ENCODE measurements at regions not wholly inside any gene's neighbourhood (a gene's known extent, or its start where the extent isn't known, plus 50 kb on each side); places are given as distances from the start of the nearest gene placed in this dataset.
"Not testable (repeated sequence)": the region's sequence is repeated elsewhere in the genome, so short reads cannot be mapped to it uniquely, and the experiment has no call there.

GRCh38 chr6:155543166-155543847 is 87.7 kb upstream of the NOX3 start:
- no peak overlapping the region for H3K4me3 ChIP-seq (ENCODE audit: low read length)
- peak; percentile 50 for DNase-seq (ENCODE audit: low read depth, low spot score)

DNA sequence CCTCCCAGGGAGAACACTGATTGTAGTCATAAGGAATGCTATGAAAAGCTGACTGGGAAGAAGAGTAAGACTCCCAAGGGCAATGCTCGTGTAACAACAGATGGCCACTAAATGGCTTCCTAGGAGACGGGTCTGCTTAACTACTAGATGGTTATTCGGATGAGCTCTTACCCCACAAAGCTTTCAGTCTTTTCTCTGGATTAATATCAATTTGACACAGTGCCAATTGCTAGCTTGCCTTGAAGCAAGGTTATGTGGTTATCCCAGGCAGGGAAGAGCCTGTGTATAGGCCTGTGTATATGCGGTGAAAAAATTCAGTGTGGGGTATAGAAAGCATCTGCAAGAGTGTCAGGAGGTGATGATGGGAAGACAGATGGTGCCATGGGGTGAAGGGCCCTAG is 86.4 kb upstream of the NOX3 start:
- no peak overlapping the region for H3K4me3 ChIP-seq (ENCODE audit: low read length)
- DNase-seq (ENCODE audit: low read depth, low spot score), result no peak

DNA sequence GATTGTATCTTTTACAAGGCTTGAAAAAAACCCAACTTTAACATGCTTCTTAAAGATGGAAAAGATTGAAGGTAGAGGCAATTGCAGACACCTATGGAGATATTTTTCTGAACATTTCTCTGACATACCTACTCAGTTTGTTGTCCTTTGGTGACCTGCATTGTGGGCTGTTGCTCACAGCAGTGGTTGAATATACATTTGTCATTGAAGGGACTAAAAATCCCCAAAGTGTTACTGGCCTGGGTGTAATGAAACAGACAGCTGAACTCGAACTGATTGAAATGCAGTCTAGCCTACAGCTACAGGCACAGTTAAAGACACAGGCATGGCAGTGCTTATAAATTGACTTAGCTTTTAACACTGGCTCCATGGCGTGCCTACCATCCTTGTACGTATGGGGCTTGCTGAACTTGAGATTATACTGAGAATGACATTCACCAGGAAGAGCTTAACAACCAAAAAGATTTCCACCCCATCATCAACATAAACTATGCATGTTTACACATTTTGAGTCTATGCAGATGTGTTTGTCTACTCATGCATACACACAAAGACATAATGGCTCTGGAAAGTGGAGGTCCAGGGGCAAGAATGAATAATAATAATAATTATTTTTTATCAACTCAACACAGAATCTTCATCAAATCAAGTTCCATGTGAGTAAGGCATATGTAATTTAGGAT is 83.2 kb upstream of the NOX3 start:
- no peak for DNase-seq (ENCODE audit: low read depth, low spot score)
- no peak overlapping the region for H3K4me3 ChIP-seq (ENCODE audit: low read length)

GRCh38 chr6:155534678-155535077 is 79.0 kb upstream of the NOX3 start:
- H3K4me3 ChIP-seq (ENCODE audit: low read length), result no peak overlapping the region
- DNase-seq (ENCODE audit: low read depth, low spot score), result no peak

- peak; percentile 10 for DNase-seq (ENCODE audit: low read depth, low spot score)
- no peak overlapping the region for H3K4me3 ChIP-seq (ENCODE audit: low read length)
Measured at GRCh38 chr6:155530219-155530834, 74.7 kb upstream of the NOX3 start.

DNA sequence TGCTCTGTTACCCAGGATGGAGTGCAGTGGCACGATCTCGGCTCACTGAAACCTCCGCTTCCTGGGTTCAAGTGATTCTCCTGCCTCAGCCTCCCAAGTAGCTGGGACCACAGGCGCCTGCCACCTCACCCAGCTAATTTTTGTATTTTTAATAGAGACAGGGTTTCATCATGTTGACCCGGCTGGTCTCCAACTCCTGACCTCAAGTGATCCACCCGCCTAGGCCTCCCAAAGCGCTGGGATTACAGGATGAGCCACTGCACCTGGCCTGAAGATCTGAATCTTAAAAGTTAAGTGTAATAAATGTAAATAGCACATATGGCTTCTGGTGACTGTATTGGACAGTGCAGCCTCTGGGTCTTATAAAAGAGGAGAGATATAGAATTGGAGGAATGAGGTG is 74.2 kb upstream of the NOX3 start:
- not testable (repeated sequence) for DNase-seq (ENCODE audit: low read depth, low spot score); H3K4me3 ChIP-seq (ENCODE audit: low read length)

DNA sequence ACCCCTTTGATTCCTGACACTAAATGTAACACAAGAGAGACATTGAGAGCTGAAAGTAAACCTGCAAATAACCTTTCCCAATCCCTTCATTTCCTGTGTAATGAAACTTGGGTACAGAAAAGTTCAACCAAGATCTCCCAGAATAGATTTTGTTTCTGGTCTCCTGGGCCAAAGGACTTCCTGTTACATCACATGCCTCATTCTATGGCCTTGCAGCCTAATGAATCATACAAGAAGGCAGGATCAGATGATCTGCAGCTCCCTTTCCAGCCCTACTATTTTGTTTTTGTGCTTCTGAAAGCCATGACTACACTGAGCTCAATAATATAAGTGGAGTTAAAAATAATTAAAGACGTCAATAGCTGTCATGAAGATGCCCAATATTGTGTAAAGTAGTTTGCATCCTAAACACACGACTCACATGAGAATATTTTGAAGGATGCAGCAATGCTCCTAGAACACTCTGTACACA is 73.4 kb upstream of the NOX3 start:
- no peak for DNase-seq (ENCODE audit: low read depth, low spot score)
- H3K4me3 ChIP-seq (ENCODE audit: low read length), result no peak overlapping the region

- H3K4me3 ChIP-seq (ENCODE audit: low read length), result no peak overlapping the region
- no peak for DNase-seq (ENCODE audit: low read depth, low spot score)
Measured at GRCh38 chr6:155528335-155528734, 72.7 kb upstream of the NOX3 start.

- H3K4me3 ChIP-seq (ENCODE audit: low read length), result no peak overlapping the region
- DNase-seq (ENCODE audit: low read depth, low spot score), result no peak
Measured at GRCh38 chr6:155527443-155527842, 71.8 kb upstream of the NOX3 start.

DNA sequence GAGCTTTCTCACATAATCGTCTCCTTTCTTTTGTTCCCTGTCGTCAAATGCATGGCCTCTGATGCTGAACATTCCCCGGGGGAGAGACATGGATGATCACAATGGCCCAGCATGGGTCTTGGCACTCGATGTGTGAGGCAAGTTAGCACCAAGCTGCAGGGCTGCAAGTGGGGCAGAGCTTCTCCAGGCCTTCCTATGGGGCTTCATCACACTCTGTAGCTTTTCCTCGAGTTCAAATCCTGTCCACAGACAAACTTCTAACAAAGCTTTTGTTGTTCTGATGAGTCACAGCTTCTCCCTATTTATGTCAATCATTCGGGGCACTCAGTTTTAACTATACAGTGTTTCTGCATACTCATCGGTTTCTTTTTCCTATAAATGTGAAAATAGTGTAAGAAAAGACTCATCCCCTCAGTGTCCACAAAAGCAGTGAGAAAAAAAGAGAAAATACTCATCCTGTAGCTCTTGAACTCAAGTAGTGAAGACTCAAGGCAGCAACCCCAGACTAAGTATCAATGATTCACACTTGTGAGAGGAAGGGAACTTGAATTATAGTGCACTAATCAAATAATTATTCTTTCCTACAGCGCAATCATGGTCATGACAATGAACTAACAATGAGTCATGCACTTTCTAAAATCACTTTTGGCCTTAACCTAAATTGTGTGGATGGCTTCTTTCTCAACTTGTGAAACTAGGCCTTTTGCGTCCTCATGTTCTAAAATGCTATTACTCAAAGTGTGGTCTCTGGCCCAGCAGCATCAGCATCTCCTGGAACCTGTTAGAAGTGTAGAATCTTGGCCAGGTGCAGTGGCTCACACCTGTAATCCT is 68.4 kb upstream of the NOX3 start:
- DNase-seq (ENCODE audit: low read depth, low spot score), result no peak
- H3K4me3 ChIP-seq (ENCODE audit: low read length), result no peak overlapping the region

GRCh38 chr6:155521719-155522118 is 66.1 kb upstream of the NOX3 start:
- DNase-seq (ENCODE audit: low read depth, low spot score), result no peak

DNA sequence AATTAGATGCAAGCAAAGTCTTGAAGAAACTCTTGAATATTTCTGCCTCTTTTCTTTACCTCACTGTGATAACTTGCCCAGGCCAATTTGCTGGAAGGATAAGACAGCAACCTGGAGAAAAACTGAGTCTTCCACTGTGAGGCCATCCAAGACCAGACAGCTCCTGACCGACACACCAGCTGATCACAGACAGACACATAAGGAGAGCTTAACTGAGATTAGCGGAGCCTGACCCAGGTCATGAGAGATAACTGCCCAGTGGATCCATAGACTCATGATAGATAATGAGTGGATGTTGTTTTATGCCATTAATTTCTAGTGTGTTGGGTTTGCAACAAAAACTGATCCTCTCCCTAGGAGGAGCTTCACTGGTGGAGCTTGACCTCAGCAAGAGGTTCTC is 64.4 kb upstream of the NOX3 start:
- no peak overlapping the region for H3K4me3 ChIP-seq (ENCODE audit: low read length)
- DNase-seq (ENCODE audit: low read depth, low spot score), result no peak

More at GRCh38 chr6:155521719-155522118, 66.1 kb upstream of the NOX3 start:
- no peak overlapping the region for H3K4me3 ChIP-seq (ENCODE audit: low read length)

- no peak for DNase-seq (ENCODE audit: low read depth, low spot score)
- no peak overlapping the region for H3K4me3 ChIP-seq (ENCODE audit: low read length)
Measured at GRCh38 chr6:155519176-155519738, 63.6 kb upstream of the NOX3 start.

- no peak overlapping the region for H3K4me3 ChIP-seq (ENCODE audit: low read length)
- DNase-seq (ENCODE audit: low read depth, low spot score), result no peak
Measured at GRCh38 chr6:155517294-155517693, 61.7 kb upstream of the NOX3 start.

DNA sequence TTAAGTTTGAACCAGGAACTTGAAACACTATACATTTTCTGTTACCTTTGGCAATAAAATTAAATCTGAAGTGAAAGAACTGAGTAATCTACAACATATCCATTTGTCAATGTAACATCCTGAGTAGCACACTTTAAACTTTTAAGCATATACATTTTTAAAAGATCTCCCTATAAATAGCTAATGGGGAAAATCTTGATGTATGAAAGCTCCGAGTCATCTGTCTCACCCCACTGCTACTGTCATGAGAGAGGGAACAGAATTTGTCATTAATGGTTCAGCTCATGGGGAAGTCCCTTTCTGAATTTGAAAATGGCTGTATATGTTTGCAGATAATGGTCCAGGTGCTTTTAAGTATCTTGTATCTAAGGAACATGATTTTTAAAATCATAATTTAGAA is 55.2 kb upstream of the NOX3 start:
- no peak for DNase-seq (ENCODE audit: low read depth, low spot score)

GRCh38 chr6:155509743-155510475 is 54.3 kb upstream of the NOX3 start:
- no peak overlapping the region for H3K4me3 ChIP-seq (ENCODE audit: low read length)
- DNase-seq (ENCODE audit: low read depth, low spot score), result no peak

More for the DNA sequence above, 55.2 kb upstream of the NOX3 start:
- H3K4me3 ChIP-seq (ENCODE audit: low read length), result no peak overlapping the region

DNA sequence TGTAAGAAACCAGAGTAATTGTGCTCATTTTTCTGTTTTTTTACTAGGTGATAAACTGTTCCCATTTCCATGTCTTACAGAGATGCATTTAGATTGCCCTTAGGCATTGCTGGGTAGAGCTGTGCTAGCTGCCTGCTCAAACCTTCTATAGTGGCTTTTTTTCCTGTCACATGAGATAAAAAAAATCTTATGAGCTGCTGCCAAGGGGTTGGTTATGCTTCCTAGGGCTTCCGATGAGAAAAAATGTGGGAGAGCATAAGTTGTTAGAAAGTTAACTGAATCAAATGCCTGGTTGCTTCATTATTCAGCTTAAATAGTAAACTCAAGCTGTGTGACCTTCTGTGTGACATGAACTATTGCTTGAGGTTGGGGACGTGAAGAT is 50.0 kb upstream of the NOX3 start:
- H3K4me3 ChIP-seq (ENCODE audit: low read length), result no peak overlapping the region
- no peak for DNase-seq (ENCODE audit: low read depth, low spot score)

Measured in Jurkat, Clone E6-1 (cell line).